ENCODE measurements at regions not wholly inside any gene's neighbourhood (a gene's known extent, or its start where the extent isn't known, plus 50 kb on each side); places are given as distances from the start of the nearest gene placed in this dataset.
"Not testable (repeated sequence)": the region's sequence is repeated elsewhere in the genome, so short reads cannot be mapped to it uniquely, and the experiment has no call there.

DNA sequence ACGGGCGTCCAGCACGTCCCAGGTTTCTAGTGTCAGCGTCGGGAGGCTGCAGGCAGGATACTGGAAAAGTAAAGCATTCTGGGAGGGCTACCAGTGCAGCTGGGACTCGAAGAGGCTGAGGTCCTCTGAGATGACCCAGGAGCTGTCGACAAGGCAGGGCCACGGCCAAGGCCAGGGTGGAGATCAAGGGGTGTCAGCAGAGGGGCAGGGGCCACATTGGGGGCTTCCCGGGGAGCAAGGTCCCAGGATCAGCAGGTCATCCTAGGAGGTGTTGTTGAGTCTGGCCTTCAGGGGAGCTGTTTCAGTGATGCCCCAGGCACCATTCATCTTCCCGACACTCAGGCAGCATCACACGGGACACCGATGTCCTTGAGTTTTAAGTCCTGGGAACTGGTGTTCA is 377.8 kb upstream of the SFSWAP start:
- in situ Hi-C loops (cut with HindIII; ENCODE audit: low sequenced_read_pairs), result no loop called here

DNA sequence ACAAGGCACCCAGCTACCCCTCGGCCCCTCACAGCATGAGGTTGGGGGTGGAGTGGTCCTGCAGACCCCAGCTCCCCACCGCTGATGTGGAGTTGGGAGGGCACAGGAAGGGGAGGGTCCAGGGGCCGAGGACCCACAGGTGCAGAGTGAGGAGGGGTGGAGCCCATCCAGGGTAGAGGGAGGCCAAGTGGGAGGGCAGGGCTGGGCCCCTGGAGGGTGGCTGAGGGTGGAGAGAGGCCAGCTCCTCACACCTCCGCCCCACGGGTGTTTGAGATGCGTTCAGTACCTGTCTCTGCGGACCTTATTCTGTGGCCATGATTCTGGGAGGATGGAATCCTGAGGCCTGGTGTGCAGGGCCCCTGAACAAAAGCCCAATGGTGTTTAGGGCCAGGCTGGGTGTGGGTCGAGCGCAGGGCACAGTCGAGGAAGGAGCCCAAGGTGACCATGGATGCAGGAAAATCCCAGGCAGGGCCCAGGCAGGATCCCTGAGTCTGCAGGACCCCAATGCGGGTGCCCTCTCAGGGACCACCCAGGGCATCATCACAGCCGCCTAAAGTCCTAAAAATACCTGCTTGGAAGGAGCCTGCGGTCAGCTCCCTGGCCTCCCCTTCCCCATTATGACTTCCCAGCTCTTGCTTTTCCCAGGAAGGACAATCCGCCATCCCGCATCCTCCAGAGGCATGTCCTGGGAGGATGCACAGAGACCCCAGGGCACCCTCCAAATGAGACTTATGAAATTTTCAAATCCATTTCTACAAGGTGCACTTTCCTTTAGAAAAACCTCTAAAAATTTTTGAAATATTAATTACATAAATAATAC is 377.1 kb upstream of the SFSWAP start:
- in situ Hi-C loops (cut with HindIII; ENCODE audit: low sequenced_read_pairs), result no loop called here

DNA sequence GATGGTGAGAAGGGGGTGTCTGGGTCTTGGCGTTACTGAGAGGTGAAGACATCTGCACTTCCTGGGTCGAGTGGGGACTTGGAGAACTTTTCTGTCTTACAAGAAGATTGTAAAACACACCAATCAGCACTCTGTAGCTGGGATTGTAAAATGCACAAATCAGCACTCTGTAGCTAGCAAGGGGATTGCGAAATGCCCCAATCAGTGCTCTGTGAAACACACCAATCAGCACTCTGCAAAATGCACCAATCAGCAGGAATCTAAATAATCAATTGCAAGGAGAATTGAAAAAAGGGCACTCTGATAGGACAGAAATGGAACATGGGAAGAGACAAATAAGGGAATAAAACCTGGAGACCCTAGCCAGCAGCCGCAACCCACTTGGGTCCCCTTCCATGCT is 376.1 kb upstream of the SFSWAP start:
- in situ Hi-C loops (cut with HindIII; ENCODE audit: low sequenced_read_pairs), result no loop called here

DNA sequence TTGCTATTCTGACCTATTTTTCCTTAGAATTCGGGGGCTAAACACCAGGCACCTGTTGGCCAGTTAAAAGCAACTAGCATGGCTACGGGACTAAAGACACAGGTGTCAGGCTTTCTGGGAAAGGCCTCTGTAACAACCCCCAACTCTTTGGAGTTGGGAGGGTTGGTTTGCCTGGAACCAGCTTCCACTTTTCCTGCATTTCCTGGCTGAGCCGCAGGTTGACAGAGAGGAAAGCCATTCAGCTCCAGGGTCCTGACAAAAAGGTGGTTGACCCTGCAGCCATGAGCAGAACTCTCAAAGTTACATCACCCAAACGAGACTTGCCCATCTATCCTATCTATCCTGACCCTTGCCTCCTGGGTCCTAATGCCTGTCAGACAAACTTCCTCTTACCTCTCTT is 375.4 kb upstream of the SFSWAP start:
- in situ Hi-C loops (cut with HindIII; ENCODE audit: low sequenced_read_pairs), result no loop called here

DNA sequence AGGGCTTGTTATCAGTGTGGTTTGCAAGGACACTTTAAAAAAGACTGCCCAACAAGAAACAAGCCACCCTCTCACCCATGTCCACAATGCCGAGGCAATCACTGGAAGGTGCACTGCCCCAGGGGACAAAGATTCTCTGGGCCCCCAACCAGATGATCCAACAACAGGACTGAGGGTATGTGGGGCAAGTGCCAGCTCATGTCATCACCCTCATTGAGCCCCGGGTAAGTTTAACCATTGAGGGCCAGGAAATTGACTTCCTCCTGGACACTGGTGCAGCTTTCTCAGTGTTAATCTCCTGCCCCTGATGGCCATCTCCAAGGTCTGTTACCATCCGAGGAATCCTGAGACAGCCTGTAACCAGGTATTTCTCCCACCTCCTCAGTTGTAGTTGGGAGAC is 373.0 kb upstream of the SFSWAP start:
- in situ Hi-C loops (cut with HindIII; ENCODE audit: low sequenced_read_pairs), result not testable (repeated sequence)

DNA sequence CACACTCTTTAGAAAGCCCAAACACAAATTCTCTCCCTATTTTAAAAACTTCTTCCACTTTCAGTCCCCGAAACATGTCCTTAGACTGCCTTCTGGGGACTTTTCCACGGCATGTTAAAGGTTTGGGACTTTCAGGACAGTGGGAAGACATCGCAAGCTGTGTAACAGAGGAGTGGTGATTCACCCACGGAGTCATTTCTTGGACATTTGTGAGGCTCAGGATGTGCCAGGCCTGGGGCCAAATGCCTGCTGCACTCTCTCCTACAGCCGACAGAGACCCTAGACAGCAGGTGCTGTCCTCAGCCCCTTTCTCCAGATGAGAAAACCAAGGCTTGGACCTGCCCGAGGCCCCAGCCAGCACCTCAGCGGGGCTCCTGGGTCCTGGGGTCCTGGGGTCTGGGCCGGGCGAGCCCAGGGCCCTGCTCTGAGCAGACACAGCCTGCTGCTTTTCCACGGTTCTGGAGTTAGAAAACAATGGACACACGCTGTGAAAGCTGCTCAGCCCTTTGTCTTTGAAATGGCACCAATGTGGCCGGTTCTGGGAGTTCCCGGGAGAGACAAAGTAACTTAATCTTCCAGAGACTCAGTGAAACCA is 370.2 kb upstream of the SFSWAP start:
- in situ Hi-C loops (cut with HindIII; ENCODE audit: low sequenced_read_pairs), result no loop called here

DNA sequence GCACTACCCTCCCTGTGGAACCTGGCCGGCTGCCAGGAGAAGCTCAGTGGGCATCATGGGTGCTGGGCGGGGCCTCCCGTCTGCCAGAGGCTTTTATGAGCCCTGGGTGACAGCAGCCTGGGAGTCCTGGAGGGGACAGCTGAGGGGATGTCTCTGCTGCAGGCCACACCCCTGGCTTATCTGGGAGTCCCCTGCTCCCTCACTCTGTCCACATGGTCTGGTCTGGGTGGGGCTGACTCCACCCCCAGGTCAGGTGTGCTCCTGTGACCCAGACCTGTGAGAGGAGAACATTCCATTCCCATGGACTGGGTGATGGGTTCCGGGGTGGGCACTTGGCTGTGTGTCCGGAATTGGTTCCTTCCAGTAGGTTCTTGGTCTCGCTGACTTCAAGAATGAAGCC is 369.3 kb upstream of the SFSWAP start:
- in situ Hi-C loops (cut with HindIII; ENCODE audit: low sequenced_read_pairs), result not testable (repeated sequence)

DNA sequence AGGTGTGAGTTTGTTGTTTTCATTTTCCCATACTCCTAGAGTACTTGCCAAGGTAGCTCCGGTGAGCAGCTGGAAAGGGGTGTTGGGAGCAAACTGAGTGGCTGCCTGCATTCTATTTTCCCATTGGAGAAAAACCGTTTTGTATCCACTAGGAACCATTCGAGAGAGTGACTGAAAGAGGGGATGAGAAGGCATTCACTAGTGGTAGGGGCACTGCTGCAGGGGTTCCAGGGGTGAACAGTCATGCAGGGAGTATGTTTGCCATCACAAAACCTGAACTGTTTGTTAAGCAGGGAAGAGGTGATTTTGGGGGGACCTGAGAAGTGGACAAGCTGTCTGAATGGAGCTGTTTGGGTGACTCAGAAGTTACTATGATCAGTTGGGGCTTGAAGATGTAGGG is 367.5 kb upstream of the SFSWAP start:
- in situ Hi-C loops (cut with HindIII; ENCODE audit: low sequenced_read_pairs), result not testable (repeated sequence)

DNA sequence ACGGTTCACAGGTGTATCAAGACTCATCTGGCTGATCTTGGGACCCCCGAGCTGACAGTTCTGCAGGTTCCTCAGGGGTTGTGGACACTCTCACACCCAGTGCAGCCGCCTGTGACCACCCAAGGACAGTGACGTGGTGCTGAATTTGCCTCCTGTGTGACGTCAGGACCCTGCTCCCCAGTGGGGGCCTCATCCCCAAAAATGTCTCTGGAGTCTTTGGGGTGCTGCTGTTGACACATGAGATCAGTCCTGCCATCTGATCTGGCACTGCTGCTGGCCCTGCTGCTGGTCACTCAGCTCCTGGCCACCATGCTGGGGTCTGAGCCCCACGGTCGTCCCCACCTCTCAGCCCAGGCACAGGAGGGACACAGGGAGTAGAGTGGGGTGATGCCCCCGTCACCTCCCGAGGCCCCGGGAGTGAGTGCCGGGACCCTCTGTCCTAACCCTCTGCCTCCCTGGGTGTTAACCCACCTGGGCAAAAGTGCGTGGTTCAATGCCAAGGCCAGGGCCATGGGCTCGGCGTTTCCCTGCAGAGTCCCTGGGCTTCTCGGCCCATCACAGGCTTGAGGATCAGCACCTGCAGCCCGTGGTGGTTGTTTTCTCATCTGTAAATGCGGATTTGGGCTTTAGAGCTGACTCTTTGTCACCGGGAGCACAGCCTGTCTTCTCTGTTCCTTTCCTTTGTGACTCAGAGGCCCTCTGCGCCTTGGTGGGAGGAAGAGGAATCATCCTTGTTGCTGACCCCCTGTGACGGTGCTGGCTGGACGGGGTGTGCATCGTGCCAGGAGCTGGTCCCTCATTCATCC is 366.0 kb upstream of the SFSWAP start:
- in situ Hi-C loops (cut with HindIII; ENCODE audit: low sequenced_read_pairs), result not testable (repeated sequence)

DNA sequence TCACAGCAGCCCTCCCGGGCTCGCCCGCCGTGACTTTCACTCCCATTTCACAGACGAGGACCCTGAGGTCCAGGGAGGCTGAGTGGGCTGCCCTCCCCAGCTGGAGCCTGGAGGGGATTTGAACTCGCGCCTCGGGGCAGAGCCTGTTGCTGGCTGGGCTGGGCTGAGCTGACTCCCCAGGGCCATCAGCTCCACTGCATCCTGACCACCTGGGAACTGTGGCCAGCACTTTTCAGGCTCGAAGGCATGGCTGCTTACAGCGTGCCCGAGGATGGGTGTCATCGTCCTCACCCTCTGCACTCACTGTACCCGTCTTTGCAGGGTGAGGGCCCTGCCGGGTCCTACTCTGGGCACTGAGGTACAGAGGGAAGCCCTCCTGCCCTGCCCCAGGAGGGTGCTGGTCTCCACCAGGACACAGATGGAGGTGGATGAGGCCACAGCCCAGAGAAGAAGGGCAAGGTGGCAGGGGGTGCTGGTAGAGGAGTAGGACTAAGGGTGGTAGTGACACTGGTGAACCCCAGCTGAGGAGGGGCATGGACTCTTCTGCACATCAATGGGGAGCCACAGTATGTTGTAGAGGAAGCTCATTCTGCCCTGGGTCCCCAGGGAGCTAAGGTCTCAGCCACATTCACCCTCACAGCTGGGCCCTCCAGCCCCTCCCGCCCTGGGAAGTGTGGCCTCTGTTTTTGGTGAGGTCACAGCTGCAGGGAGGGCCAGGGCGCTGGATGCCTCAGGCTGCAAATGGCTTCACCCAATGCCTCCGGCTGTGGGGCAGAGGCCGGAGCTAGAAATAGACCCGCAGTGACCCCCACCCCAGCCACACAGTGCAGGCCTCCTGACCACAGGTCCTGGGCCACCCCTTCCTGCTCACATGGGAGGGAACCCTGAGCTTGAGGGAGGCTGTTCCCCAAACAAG is 365.1 kb upstream of the SFSWAP start:
- in situ Hi-C loops (cut with HindIII; ENCODE audit: low sequenced_read_pairs), result no loop called here

DNA sequence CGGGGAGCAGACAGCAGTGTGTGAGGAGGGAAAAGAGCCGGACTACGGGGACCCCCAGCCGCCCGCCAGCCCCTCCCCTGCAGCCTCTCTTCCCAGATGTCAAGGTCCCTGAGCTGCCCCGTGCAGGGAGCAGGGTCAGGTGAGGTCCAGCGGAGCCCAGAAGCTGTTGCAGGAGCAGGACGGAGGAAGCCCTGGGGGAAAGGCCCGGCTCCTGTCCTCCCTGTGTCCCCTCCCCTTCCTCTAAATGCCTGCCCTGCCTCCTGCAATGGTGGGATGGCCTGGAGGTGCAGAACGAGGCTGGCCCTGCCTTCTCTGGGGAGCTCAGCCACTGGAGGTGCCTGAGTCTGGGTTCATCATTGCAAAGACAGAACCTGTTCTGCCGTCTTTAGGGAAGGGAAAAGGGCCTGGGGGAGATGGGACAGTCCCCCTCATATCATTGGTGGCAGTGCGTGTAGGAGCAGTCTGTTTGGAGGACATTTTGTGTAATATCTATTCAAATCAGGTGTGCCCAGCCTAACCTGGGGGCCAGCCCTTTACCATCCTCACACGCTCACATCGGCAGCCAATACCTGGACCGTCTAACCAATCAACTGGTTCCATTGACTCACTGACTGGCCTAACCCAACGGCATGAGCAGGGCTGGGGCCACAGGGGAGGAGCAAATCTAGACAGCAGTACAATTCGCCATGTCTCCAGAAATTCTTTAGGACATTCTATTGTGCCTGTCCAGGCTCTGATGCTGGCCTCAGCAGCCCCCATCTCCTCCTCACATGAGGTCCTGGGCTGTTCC is 364.1 kb upstream of the SFSWAP start:
- in situ Hi-C loops (cut with HindIII; ENCODE audit: low sequenced_read_pairs), result no loop called here

DNA sequence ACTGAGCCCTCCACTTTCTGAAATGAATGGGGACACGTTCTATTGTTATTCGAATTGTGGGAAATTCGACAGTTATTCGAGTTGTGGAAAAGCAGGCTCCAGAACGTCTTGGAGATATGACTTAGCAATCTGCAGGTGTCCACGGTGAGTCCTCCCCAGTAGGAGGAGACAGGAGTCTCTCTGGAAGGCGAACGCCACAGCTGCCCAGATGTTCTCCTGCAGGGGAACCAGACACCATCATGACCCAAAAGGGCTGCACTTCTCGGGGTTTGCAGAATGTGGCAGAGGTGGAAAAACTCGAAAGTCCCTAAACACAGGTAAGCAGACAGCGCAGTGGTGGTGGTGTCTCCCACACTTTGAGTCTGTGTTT is 363.6 kb upstream of the SFSWAP start:
- in situ Hi-C loops (cut with HindIII; ENCODE audit: low sequenced_read_pairs), result no loop called here

DNA sequence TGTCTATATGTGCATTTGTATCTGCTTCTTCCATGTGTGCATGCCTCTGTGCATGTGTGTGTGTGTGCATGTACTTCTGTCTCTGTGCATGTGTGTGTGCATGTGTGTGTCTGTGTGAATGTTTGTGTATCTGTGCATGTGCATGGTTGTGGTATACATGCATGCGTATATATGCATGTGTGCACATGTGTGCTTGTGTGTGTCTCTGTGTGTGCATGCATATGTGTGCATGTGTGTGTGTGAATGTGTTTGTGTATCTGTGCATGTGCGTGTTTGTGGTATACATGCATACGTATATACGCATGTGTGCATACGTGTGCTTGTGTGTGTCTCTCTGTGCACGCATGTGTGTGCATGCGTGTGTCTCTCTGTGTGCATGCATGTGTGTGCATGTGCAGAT is 363.2 kb upstream of the SFSWAP start:
- in situ Hi-C loops (cut with HindIII; ENCODE audit: low sequenced_read_pairs), result no loop called here

DNA sequence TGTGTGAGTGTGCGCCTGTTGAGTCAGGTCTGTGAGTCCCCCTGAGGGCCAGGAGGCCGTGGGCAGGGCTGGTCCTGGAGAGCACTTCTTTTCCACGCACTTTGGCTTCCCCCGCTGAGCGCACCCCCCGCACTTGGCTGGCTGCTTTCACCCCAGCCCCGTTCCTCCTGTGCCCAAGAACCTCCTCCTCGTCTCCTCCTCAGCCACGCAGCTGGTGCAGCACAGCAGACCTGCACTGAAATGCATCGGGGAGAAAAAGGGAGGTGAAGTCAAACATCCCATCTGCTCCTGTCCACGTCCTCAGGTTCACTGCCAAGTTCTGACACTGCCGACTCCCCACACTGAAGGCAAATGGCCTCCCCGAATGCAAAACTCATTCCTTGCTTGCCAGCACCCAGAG is 362.7 kb upstream of the SFSWAP start:
- in situ Hi-C loops (cut with HindIII; ENCODE audit: low sequenced_read_pairs), result no loop called here

DNA sequence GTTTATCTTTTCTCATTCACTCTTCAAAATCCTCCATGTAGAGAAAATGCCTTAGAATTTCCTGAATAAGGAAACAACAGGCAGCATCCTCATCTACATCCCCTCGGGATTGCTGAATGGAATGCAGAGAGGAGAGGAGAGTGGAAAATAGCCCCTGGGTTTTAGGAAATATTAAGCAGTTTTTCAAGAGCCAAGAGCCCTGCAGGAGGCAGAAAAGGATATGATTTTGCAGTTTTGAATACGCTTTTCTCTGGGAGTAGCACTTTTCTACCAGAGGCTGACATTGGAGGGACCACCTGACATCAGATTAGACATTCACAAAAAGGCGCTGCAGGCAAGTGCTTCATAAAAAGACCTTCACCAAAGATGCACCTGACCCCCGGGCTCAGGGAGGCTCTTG is 362.2 kb upstream of the SFSWAP start:
- in situ Hi-C loops (cut with HindIII; ENCODE audit: low sequenced_read_pairs), result no loop called here

DNA sequence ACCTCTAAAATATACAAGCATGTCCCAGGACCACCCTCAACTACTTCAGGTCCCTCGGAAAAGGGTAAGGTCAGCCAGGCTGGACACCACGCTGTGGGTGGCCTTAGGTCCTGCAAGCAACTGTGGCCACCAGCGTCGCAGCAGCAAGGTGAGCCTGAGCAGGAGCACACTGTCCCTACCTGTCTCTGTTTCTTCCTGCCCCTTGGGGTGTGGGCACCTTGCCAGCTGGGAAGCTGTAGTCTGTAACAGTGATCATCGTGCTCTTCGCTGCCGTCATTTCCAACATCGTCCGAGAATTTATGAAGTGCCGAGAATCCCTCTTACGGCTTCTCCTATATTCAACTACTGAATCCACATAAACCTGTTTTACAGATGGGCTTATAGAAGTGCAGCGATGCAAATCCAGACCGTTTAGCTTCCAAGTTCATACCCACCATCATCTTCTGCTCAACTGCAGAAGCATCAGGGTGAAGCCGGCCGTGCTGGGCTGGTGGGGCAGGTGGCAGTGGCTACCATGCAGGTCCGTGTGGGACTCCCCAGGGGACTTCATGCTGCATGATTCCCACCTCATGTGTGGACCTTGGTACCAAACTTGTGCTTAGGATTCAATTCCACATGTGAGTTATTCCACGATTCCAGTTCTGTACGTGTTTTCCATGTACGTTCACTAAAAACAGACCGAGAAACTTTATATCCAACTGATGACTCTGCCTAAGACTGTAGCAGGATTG is 361.3 kb upstream of the SFSWAP start:
- in situ Hi-C loops (cut with HindIII; ENCODE audit: low sequenced_read_pairs), result no loop called here

DNA sequence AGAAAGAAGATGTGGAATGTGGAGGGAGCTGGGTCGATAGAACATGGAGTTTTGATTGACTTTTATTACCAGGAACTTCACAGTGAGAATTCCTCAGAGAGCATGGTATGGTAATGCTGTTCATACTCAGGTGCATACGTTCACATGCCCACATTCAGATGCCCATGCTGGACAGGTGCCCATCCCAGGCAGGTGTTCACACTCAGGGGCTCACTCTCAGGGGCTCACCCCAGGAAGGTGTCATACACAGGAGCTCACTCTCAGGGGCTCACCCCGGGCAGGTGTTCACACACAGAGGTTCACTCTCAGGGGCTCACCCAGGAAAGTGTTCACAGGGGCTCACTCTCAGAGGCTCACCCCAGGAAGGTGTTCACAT is 360.0 kb upstream of the SFSWAP start:
- in situ Hi-C loops (cut with HindIII; ENCODE audit: low sequenced_read_pairs), result no loop called here

DNA sequence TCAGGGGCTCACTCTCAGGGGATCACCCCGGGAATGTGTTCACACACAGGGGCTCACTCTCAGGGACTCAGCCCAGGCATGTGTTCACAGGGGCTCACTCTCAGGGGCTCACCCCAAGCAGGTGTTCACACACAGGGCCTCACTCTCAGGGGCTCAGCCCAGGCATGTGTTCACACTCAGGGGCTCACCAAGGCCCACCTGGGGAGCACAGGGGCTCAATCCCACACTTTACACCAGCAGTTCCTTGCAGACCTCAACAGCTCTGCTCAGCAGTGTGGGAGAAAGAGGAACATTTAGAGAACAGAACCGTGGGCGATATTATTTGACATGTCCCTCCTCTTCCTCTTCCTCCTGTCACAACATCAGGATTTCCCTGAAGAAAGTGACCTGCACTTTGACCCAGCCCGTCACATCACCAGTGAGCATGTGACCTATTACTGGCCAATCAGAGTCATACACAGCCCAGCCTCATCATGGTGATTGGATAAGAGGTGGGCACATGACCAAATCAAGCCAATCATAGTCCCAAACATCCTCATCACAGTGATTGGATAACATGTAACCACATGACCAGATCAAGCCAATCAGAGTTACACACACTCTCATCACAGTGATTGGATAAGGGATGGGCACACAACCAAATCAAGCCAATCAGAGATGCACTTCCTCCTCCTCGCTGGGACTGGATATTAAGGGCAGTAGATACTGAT is 359.4 kb upstream of the SFSWAP start:
- in situ Hi-C loops (cut with HindIII; ENCODE audit: low sequenced_read_pairs), result no loop called here

Data from endothelial cell of hepatic sinusoid (primary cell).